ENCODE measurements at regions not wholly inside any gene's neighbourhood (a gene's known extent, or its start where the extent isn't known, plus 50 kb on each side); places are given as distances from the start of the nearest gene placed in this dataset.

DNA sequence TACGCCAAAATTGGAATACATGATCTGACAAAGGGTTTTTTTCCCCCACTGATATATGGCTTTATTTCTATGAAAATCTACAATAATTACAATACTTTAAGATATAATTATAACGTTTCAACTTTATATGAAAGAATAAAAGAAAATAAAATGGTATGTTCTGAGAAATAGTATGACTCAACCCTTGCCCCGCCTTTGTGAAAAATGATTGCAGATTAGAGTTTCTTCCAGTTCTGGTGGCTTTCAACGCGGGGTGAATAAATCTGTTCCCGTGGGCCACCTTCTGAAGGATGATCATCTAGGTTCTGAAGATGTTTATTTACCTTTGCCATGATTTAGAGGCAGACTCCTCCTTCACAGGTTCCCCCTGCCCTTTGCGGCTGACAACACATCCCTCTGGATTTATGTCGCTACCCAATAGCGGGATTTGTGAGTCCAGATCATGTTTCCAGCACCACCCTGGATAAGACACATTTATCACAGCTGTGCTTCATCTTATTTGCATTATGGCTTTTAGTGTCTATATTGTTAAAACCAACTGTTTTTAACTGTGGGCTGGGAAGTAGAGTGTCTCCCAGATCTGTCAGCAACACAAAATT is 607.0 kb upstream of the KIRREL3 start:
- intact Hi-C loops (cut with micrococcal nuclease) = no loop called here
- ChIA-PET POLR2A (no interaction called here), CTCF (no interaction called here)
- no peak overlapping the region for H3K27ac Mint-ChIP-seq
- no peaks in the 10 kb centered on the region for H3K9me3 Mint-ChIP-seq
- DNase-seq (no peak), ATAC-seq (no peak)
- TF ChIP-seq, protein P1, sequence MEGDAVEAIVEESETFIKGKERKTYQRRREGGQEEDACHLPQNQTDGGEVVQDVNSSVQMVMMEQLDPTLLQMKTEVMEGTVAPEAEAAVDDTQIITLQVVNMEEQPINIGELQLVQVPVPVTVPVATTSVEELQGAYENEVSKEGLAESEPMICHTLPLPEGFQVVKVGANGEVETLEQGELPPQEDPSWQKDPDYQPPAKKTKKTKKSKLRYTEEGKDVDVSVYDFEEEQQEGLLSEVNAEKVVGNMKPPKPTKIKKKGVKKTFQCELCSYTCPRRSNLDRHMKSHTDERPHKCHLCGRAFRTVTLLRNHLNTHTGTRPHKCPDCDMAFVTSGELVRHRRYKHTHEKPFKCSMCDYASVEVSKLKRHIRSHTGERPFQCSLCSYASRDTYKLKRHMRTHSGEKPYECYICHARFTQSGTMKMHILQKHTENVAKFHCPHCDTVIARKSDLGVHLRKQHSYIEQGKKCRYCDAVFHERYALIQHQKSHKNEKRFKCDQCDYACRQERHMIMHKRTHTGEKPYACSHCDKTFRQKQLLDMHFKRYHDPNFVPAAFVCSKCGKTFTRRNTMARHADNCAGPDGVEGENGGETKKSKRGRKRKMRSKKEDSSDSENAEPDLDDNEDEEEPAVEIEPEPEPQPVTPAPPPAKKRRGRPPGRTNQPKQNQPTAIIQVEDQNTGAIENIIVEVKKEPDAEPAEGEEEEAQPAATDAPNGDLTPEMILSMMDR (IDR thresholded peaks at IDR 0.05) = no peak
- no peaks in the 10 kb centered on the region for H3K36me3 Mint-ChIP-seq (ENCODE audit: low read depth)
- H3K4me3 Mint-ChIP-seq = no peak overlapping the region
- H3K4me1 Mint-ChIP-seq (ENCODE audit: low read depth) = no peaks in the 10 kb centered on the region
- no peaks in the 10 kb centered on the region for H3K27me3 Mint-ChIP-seq

DNA sequence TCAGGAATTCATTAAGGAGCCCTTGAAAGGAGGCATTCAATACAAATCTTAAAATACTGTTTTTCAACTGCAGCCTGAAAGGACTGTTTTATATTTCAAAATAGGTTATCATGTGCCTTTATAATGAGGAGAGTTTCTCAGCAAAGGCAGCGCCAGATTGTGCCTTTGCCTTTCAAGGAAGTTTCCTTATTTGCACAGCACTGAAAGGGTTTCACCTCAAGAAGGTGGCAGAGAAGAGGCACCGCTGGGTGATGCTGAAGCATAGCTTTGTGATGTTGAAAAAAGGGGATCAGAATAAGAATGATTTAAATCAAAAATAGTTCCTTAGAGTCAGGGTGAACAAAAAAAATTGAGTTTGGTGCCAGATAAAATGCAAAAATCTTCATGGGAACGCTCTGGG is 601.0 kb upstream of the KIRREL3 start:
- intact Hi-C loops (cut with micrococcal nuclease) = no loop called here
- Mint-ChIP-seq H3K27me3 (no peaks in the 10 kb centered on the region), H3K4me1 (ENCODE audit: low read depth) (no peaks in the 10 kb centered on the region), H3K9me3 (no peaks in the 10 kb centered on the region), H3K36me3 (ENCODE audit: low read depth) (no peaks in the 10 kb centered on the region), H3K27ac (no peak overlapping the region), H3K4me3 (no peak overlapping the region)
- DNase-seq (no peak), ATAC-seq (no peak)
- POLR2A ChIA-PET = no interaction called here
- TF ChIP-seq, protein P1 (IDR thresholded peaks at IDR 0.05) = no peak
- CTCF ChIA-PET = no interaction called here

DNA sequence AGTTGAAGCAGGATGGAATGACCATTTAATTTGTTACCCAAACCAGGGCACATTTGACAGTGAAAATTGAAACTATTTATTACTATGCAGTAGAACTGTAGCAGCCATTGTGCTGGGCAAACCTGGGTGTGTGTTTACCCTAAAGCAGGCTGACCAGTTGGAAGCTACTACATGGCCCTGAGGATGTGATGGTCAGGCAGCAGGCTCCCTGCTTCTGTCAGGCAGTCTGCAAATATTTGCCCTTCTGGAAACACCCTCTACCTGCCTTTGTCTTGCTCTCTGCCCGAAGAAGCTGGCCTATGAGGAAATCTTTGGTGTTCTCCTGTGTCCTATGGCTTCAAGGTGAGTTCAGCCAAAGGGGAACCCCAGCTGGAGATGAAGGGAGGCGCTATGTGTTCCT is 600.1 kb upstream of the KIRREL3 start:
- POLR2A ChIA-PET = no interaction called here

DNA sequence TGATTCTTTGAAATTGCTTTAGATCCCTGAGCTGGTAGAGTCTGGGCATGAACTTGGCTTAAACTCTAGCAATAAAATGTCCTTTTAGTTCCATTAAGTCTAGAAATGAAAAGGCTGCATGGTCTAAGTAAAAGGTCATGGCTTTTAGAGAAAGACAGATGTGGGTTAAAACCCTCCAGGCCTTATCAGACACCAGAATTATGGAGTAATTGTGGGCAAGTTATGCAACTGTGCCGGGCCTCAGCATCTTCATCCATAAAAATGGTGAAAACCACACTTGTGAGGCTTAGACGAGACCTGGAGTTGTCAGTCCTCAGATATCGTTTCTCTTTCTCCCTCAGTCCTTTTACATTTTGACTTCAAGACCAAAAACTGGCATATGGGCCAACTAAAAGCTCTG is 597.9 kb upstream of the KIRREL3 start:
- intact Hi-C loops (cut with micrococcal nuclease) = no loop called here
- CTCF ChIA-PET = interaction anchor here (1.5 kb wide), 1 partner anchor 12 kb away, joined by 3 read pairs; no protein-coding TSS in a partner anchor
- H3K4me3 Mint-ChIP-seq = no peak overlapping the region
- no peak for DNase-seq
- H3K27ac Mint-ChIP-seq = no peak overlapping the region
- no peaks in the 10 kb centered on the region for H3K9me3 Mint-ChIP-seq
- POLR2A ChIA-PET = no interaction called here
- TF ChIP-seq, protein P1 (IDR thresholded peaks at IDR 0.05) = no peak
- no peaks in the 10 kb centered on the region for H3K36me3 Mint-ChIP-seq (ENCODE audit: low read depth)
- H3K27me3 Mint-ChIP-seq = no peaks in the 10 kb centered on the region
- ATAC-seq = no peak
- no peaks in the 10 kb centered on the region for H3K4me1 Mint-ChIP-seq (ENCODE audit: low read depth)

More for the DNA sequence above, 600.1 kb upstream of the KIRREL3 start:
- Mint-ChIP-seq H3K27ac (no peak overlapping the region), H3K27me3 (no peaks in the 10 kb centered on the region), H3K36me3 (ENCODE audit: low read depth) (no peaks in the 10 kb centered on the region), H3K4me3 (no peak overlapping the region), H3K4me1 (ENCODE audit: low read depth) (no peaks in the 10 kb centered on the region), H3K9me3 (no peaks in the 10 kb centered on the region)
- ATAC-seq (no peak), DNase-seq (no peak)
- intact Hi-C loops (cut with micrococcal nuclease) = no loop called here
- CTCF ChIA-PET = no interaction called here
- TF ChIP-seq, protein P1 (IDR thresholded peaks at IDR 0.05) = no peak

DNA sequence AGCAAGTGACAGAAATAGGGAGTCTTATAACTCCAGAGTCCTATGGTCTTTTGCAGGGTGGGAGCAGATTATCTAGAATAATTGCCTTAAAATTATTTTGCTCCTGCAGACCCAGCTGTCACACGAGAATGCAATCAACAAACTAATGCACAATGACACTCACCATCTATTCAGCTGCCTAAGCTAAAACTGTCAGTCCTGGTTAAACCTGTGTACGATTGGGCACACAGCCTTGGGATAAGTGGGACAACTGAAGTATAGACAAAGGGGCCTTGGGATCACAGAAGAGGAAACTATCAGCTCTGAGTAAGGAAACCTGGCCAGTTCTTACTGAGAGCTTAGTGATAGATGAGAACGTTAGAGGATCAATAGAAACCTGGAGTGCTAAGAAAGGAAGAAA is 595.9 kb upstream of the KIRREL3 start:
- no peaks in the 10 kb centered on the region for H3K27me3 Mint-ChIP-seq
- H3K27ac Mint-ChIP-seq = no peak overlapping the region
- no peaks in the 10 kb centered on the region for H3K36me3 Mint-ChIP-seq (ENCODE audit: low read depth)
- H3K4me3 Mint-ChIP-seq = no peak overlapping the region
- intact Hi-C loops (cut with micrococcal nuclease) = no loop called here
- no peaks in the 10 kb centered on the region for H3K9me3 Mint-ChIP-seq
- ATAC-seq (no peak), DNase-seq (no peak)
- ChIA-PET CTCF (no interaction called here), POLR2A (no interaction called here)
- TF ChIP-seq, protein P1 (IDR thresholded peaks at IDR 0.05) = no peak
- no peaks in the 10 kb centered on the region for H3K4me1 Mint-ChIP-seq (ENCODE audit: low read depth)
